SHP77 (cell line): ENCODE measurements at regions not wholly inside any gene's neighbourhood (a gene's known extent, or its start where the extent isn't known, plus 50 kb on each side); places are given as distances from the start of the nearest gene placed in this dataset.
A peak's percentile ranks its signal among the peaks of the same experiment; 100 is the strongest.
"Not testable (repeated sequence)": the region's sequence is repeated elsewhere in the genome, so short reads cannot be mapped to it uniquely, and the experiment has no call there.

Experiments
- DNase-seq, 2 experiments: peaks; one replicate each; lab custom pipeline; 2025; lab: John Stamatoyannopoulos, UW

DNA sequence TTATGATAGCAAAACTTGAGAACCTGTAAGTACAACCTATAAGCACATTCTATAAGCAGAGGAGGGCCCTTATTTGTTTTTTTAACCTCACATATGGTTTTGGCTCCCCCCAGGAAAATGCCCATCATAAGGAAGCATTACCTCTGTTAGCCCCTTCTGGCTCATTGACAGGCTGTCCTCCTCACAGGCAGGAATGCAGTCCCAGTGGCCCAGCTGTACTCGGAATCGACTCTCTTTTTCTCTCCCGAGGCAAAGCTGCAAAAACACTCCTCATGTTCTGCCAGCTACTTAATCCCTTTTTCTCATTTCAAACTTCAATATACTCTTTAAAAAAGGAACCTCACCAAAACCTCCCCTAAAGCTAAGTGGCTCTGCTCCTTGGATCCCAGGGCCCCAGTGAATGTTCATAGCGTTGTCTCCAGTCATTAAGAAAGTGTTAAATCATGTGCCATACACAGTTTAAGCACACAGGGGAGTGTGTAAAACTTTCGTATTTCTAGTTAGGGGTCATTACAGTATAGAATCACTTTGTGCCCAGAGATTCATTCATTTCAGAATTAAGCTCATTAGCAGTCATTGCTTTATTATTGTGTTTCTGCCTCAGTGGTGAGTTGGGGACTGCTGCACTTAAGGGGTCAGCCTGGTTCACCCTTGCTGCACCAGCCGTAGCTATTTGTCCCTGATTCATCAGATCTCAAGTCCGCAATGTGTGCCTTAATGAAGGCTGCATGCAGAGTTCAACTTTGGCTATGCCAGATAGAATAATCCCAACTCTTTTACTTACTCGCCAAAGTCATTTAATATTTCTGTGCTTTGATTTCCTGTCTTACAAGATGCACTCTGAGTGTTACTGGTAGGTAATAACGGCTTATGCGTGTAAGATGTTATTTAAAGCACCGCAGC lies 57.6 kb downstream of the JRKL start:
- no peak for DNase-seq

DNA sequence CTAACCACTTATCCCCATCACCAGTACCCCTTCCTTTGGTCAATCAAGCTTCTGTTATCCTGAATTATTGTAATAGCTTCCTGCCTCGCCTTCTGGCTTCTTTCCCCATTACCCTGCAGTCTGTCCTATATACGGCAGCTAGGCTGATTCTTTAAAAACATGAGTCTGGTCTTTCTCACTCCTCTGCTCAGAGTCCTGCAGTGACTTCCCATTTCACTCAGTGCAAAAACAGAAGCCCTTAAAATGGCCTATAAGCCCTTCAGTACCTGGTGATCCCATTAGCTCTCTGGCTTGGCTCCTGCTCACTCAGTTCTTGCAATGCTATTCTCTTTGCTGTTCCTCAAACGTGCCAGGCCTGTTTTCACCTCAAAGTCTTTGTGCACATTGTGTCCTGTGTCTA lies 58.4 kb downstream of the JRKL start:
- no peak for DNase-seq

DNA sequence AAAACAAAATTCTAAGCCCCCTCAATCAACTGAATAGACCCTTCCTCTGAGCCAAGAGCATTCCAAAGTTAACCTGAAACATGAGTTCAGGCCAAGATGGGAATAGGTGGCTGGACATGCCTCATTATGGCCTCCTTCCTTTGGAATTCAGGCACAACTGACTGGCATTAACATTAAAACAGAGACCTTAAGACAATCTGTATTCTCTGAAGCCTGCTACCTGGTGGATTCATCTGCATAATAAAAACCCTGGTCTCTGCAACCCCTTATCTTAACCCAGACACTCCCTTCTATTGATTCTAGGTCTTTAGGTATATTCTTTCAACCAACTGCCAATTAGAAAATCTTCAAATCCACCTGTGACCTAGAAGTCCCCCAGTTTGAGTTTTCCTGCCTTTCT lies 66.3 kb downstream of the JRKL start:
- DNase-seq = no peak

DNA sequence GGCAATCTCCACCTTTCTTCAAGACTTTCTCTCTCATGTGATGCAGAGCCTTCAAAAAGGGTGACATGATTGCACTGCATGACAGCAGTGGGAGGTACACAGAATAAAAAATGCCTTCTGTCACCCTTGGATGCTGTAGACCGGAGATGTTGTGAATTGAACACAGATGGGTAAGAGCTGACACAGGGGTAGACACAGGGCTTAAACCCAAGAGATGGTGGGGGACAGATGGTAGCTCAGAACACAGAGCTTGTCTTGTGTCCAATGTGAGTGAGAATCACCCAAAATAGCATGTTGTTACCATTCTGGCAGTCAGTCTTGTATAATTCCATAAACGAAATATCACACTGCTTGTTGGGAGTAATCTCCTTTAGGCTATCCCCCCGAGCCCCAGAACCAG lies 69.9 kb downstream of the JRKL start:
- DNase-seq = no peak

DNA sequence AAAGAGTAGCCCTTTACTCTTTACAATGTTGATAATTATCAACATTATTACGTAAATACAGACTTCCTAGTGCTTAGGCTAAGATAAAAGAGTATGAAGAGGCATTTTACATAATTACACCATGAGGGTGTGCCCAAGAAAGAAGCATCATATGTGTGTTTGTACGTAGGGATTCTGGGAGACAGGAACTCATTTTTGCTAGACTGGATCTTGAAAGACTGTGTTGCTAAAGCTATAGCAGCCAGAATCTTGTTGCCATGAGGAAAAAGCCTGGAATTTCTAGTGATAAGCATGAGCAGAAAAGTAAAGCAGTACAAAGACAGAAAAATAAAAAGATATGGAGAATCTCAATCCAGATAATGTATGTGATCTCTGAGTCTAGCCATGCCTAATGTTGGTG lies 72.1 kb downstream of the JRKL start:
- DNase-seq = no peak

DNA sequence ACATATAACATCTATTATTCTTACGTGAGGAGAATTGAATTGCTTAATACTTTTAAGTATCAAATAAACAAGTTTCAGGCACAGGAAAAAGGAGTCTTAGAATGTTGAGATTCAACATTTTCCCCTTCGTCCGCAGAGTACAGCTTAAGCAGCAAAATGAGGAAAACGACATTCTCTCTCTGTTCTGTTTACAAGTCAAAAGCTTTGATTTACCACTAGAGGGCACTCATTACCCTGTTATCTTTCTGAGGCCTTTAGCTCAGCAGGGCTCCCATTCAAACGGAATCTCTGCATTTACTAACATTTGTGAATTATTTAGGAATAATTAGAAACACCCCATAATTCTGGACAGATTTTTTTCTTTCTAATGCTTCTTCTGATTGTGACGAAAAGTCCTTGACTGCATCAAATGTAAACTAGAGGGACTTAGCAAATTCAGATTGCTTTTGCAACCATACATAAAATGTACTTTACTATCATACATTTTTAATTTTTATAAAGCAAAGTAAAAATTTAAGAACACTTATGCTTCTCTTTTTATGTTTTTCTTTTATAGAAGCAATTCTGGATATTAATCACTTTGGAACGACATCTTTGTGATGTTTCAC lies 75.0 kb downstream of the JRKL start:
- peak; percentile 63 to 70 for DNase-seq

DNA sequence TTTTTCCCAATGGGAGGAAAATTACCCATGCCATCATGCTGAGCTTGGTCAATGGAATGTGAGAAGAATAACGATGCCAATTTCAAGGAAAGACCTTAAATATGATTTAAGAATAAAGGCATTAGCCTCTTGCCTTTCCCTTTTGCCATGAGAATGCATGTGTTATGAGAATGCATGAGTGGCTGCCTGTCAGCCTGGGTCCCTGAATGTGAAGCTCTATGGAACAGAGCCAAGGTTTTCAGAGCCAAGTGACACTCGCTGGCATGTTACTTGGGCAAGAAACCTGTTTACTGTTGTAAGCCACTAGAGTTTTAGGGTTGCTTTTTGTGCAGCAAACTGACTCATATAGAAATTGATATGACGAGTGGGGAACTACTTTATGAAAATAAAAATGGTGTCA lies 75.7 kb downstream of the JRKL start:
- DNase-seq = peak; percentile 5 to 8

DNA sequence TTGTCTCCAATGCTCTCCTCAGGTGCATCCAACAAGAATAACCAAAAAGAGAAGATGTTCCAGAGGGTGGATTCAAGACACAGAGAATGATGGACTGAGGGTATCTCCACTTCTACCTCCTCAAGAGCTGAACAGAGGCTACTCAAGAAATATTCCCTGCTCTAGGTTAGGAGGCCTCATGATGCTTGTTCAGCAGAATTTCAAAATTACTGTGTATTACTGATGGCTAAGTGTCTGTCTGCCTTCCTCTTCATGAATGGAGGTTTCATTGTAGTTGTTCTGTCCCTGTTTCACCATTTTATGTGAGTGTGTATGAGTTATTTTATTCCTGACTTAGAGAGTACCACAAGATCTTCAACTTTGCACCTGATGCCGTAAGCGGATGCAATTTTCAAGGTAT lies 76.8 kb downstream of the JRKL start:
- no peak for DNase-seq

DNA sequence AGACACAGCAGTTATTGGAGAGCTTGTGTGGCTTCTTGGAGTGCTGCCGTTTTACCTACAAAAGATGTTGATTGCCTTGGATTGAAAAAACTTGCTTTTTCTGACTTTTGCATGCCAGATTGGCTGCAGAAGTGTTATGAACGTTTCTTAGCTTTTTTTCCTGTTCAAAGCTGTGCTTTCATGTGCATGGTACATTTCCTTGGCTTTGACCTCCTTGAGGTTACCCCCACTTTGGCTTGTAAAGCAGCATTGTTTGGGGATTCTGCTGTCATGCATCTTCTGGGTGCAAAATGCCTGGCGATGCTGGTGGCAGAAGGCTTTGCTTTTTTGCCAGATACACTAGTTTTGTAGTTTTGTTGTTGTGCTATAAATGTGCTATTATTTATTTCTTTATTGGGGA lies 80.0 kb downstream of the JRKL start:
- DNase-seq = no peak

DNA sequence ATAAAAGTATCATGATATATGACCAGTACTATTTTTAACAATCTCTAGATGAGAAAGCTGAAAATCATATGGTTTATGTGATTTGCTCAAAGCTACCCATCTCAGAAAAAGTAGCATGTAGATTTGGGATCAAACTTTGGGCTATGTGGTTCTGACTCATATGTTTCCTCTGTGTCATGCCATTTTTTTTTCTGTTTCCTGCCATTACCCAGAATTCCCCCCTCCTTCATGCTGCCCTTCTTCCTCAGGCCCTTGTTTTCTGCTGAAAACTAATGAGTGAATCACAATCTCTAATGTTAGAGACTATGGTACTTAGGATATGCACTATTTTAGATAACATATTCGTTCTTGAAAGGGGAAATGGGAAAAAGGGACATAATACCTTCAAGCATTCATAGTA lies 80.7 kb downstream of the JRKL start:
- no peak for DNase-seq

DNA sequence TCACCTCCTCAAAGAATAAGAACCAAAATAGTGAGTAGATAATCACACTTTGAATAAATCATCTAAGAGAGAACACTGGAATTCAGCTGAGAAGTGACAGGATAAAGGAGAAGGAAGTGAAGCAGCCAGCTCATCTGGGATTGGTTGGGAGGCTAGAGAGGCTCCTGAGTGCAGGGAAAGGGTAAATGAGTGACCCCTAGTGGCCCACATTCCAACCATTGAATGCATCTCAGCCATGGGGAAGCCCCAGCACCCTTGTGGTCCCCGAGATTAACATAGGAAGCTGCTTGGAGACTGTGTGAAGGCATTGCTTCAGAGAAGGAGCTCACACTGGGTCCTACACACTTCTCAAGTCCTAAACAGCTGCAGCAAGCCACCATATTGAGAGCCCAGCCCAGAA lies 82.3 kb downstream of the JRKL start:
- DNase-seq = no peak

DNA sequence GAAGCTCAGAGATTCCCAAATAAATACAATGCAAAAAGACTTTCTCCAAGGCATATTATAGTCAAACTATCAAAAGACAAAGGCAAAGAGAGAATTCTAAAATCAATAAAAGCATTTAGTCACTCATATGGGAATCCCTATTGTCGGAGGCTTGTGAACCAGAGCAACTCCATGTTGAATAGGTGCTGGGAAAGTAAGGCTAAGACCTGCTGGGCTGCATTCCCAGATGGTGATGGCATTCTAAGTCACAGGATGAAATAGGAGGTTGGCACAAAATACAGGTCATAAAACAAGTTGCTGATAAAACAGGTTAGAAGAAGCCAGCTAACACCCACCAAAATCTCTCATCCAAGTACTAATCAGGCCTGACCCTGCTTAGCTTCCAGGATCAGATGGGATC lies 84.5 kb downstream of the JRKL start:
- no peak for DNase-seq

DNA sequence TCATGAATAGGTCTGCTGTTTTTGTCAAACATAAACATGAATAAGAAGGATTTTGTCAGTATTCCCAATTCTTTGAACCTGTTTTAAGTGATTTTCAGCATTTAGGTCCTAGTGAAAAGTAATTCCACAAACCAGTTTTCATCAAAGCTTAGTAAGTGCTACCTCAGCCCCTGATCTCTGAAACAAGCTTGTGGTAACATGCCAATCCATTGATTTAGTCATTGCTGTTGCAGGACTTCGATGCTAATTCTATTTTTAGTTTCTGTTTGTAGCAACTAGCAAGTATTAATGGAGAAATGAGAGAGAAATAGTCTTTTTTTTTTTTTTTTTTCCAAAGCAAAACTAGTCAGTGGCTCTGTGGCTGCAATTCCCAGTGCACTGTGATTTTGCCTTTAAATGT lies 91.4 kb downstream of the JRKL start:
- DNase-seq = no peak

DNA sequence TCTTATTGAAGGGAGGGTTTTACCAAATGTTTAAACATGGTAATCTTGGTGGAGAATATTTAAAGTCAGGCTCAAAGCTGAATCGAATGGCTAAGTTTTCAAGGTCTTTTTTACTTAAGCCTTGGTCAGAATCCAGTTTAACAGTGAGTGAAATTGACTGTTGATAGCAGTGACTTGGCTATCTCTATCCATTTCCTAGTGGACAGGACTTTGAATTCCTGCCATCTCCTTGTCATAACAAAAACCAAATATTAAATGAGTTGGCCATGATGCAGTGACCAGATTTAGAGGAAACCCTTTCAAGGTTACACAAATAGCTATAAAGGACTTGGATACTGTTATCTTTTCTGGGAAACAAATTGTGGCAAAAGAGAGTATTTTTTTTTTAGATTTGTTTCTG lies 92.0 kb downstream of the JRKL start:
- DNase-seq = no peak

DNA sequence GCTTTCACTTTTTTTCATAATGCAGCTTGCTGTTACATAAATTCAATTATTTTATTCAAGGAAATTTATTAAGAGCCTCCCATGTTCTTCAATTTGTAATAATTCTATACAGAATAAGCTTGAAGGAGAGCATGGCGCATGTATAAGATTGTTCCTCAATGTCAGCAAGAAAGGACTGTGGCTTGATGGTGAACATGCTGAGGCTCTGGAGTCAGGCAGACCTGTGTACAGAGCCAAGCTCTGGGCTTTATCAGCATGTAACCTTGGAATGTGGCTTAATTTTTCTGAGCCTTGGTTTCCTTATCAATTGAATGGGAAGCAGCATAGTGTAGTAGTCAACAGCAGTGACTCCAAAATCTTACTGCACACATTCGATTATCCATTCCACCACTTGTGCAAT lies 92.4 kb downstream of the JRKL start:
- no peak for DNase-seq

DNA sequence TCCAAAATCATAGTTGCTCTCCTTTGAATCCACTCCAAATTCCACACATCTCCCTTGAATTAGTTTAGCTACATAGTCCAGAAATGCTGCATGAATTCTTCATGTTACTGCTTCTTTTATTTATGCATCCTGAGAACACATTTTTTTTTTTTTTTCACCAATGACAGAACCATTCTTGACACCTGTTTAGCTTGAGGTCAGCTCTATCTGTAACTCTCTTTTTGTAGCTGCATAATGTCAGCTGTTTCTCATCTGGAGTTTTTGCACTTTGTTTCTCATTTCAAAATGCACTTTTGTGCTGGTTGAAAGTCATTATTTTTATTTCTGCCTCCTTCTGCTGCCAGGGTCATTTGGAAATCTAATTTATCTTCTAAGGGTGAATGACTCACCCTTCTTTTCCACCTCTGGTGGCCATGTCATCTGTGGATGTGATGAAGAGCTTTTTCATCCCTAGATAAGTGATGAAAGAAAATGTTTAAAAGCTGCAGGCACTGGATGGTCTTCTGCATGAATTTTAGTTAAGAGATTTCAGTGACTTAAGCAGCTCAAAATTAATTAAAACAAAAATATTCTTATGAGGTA lies 93.7 kb downstream of the JRKL start:
- DNase-seq = no peak

DNA sequence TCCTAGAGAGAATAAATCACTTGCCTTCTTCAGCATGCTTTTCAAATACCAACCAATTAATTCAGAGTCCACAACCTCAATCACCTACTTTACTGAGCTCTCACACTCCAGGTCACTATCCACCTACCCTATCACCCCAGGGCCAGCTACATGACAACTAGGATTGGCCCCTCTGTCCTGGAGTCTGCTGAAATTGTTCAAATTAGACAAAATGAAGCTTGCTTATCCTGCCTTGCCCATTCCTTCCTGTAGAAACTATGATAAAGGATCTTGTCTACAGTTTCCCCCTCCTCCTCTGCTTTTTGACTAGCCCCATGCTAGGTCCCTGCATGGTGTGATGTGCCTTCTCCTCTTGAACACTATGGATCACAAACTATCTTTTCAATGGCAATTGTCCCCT lies 94.5 kb downstream of the JRKL start:
- no peak for DNase-seq

DNA sequence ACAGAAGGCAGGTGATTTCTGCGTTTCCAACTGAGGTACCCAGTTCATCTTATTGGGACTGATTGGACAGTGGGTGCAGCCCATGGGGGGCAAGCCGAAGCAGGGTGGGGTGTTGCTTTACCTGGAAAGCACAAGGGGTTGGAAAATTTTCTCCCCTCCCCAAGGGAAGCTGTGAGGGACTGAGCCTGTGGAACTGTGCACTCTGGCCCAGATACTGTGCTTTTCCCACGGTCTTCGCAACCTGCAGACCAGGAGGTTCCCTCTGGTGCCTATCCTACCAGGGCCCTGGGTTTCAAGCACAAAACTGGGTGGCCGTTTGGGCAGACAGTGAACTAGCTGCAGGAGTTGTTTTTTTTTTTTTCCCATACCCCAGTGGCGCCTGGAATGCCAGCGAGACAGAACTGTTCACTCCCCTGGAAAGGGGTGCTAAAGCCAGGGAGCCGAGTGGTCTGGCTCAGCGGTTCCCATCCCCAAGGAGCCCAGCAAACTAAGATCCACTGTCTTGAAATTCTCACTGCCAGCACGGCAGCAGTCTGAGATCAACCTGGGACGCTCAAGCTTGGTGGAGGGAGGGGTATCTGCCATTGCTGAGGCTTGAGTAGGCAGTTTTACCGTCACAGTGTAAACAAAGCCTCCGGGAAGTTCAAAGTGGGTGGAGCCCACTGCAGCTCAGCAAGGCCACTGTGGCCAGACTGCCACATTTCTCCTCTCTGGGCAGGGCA lies 97.2 kb downstream of the JRKL start:
- peak; percentile 43 to 51 for DNase-seq

DNA sequence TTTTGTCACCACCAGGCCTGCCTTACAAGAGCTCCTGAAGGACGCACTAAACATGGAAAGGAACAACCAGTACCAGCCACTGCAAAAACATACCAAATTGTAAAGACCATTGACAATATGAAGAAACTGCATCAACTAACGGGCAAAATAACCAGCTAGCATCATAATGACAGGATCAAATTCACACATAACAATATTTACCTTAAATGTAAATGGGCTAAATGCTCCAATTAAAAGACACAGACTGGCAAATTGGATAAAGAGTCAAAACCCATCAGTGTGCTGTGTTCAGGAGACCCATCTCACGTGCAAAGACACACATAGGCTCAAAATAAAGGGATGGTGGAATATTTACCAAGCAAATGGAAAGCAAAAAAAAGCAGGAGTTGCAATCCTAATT lies 99.1 kb downstream of the JRKL start:
- DNase-seq = not testable (repeated sequence)

DNA sequence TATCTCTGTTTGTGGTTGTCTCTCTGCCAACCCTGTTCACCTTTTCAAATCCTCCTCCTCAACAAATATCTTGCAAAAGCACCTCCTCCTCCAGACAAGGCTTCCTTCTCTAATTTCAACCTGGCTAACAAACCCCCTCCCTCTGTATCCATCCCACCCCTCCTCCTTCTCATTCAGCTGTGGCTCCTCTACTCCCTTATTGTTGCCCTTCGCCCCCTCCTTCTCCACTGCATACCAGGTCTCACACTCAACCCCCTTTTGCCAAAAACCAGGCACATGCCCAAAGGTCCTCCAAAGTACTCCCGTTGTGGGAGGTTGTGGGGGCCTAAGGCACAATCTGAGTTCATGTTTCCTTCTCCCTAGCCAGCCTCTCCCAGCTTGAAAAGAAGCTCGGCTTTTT lies 110.6 kb downstream of the JRKL start:
- no peak for DNase-seq

DNA sequence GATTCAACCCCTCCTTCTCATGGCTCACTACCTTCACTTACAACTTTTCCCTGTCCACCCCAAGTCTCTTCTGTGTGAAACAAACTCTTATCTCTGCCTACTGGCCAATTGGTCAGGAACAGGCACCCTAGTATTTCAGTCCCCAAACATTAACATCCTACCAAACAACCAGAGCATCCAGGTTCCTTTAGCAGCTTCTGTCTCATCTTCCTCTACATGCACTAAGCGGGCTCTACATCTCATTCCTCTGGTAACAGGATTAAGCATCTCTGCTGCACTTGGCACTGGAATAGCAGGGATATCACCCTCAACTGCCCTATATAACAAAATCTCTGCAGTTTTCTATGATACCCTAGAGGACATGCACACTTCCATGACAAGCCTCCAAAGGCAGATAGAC lies 116.2 kb downstream of the JRKL start:
- no peak for DNase-seq

DNA sequence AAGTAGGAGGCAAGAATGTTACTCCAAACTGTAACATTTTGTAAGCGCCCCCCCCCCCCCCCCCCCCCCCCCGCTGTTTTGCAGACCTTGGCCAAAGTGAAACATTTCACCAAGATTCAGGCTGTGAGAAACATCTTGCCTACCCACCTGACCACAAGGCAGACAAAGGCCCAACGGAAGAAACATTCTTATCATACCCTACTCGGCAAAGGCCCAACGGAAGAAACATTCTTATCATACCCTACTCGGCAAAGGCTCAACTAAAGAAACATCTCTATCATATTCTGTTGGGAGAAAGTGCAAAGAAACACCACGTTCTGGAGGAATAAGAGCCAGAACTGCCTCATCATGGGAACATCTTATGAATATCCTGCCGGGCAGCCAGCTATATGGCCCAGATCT lies 117.1 kb downstream of the JRKL start:
- DNase-seq = no peak

DNA sequence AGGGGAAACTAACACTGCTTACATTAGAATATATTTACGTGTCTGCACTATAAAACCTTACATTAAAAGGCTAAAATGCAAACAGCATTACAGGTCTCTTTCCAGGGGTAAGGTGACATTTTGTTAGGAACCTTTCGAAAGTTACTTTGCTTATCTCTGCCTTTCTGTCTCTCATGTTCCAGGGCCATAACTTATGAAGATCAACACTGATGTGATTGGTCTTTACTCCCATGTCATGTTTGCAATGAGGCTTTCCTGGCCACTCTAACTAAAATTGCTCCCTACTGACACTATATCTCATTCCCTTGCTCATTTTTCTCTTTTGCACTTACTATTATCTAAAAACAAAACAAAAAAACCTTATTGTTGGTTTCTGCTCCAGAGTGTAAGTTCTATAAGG lies 119.0 kb downstream of the JRKL start:
- no peak for DNase-seq
